PC-9 (cell line): ENCODE measurements at regions not wholly inside any gene's neighbourhood (a gene's known extent, or its start where the extent isn't known, plus 50 kb on each side); places are given as distances from the start of the nearest gene placed in this dataset.

Experiments
- BruUV-seq: library from RNA; stranded (reverse); fragments of 400-500 nt; replicated peaks from 2 replicates; lab custom pipeline; 2021; lab: Mats Ljungman, UMichigan
- CTCF ChIA-PET: fragments of 300-600 bp; sonication (Branson Sonifier 250); formaldehyde crosslinking; loops from one replicate; lab custom pipeline; 2022; ENCODE audit warnings: antibody characterized with exemption; lab: Charles Lee
- POLR2A ChIA-PET: fragments of 300-600 bp; sonication (Branson Sonifier 250); formaldehyde crosslinking; loops from one replicate; lab custom pipeline; 2022; ENCODE audit warnings: antibody characterized with exemption; ENCODE audit not compliant: unreplicated experiment; lab: Charles Lee
- DNase-seq, 2 experiments: peaks; one replicate each; pipeline versions ENCODE4 v3.0.0 to v3.0.0-alpha.2; 2015 to 2022; ENCODE audit warnings: mixed read lengths in 1 of 2
- H2AFZ ChIP-seq: fragments of 200-600 bp; sonication (generic); 2 replicates; pipeline ENCODE4 v1.8.1; 2017; ENCODE audit warnings: antibody characterized with exemption
- H3F3A ChIP-seq: fragments of 200-600 bp; sonication (generic); 2 replicates; pipeline ENCODE4 v1.8.1; 2017; ENCODE audit warnings: antibody characterized with exemption, mild to moderate bottlenecking, low read depth; ENCODE audit not compliant: insufficient read depth
- H3K27ac ChIP-seq: fragments of 200-600 bp; sonication (generic); 2 replicates; pipeline ENCODE4 v1.6.1; 2016; ENCODE audit warnings: mixed run types
- H3K27me3 ChIP-seq: fragments of 200-600 bp; sonication (generic); 2 replicates; pipeline ENCODE4 v1.6.1; 2016; ENCODE audit warnings: low read depth, mixed run types; ENCODE audit not compliant: insufficient read depth
- H3K36me3 ChIP-seq: fragments of 200-600 bp; sonication (generic); 2 replicates; pipeline ENCODE4 v1.6.1; 2016; ENCODE audit warnings: low read depth, mixed run types
- H3K4me1 ChIP-seq: fragments of 200-600 bp; sonication (generic); replicated peaks from 2 replicates; pipeline ENCODE4 v1.6.1; 2016; ENCODE audit warnings: mixed run types; ENCODE audit not compliant: insufficient read depth
- H3K4me2 ChIP-seq: fragments of 200-600 bp; sonication (generic); 2 replicates; pipeline ENCODE4 v1.6.1; 2017; ENCODE audit warnings: mixed run types
- H3K4me3 ChIP-seq: fragments of 200-600 bp; sonication (generic); 2 replicates; pipeline ENCODE4 v1.6.1; 2016; ENCODE audit warnings: mixed run types
- H3K79me2 ChIP-seq: fragments of 200-600 bp; sonication (generic); 2 replicates; pipeline ENCODE4 v1.6.1; 2017; ENCODE audit warnings: low read depth, mixed run types
- H3K9me2 ChIP-seq: fragments of 200-600 bp; sonication (generic); 2 replicates; pipeline ENCODE4 v1.8.1; 2017; ENCODE audit warnings: mild to moderate bottlenecking; ENCODE audit not compliant: insufficient read depth
- H3K9me3 ChIP-seq: fragments of 200-600 bp; sonication (generic); 2 replicates; pipeline ENCODE4 v1.8.1; 2016; ENCODE audit warnings: low read depth; ENCODE audit not compliant: insufficient read depth
- H4K20me1 ChIP-seq: fragments of 200-600 bp; sonication (generic); 2 replicates; pipeline ENCODE4 v1.8.1; 2017; ENCODE audit not compliant: insufficient read depth
- EZH2 ChIP-seq: fragments of 200-600 bp; sonication (generic); IDR thresholded peaks from 2 replicates; pipeline ENCODE4 v1.8.0; 2017; ENCODE audit warnings: antibody characterized with exemption, low read depth
- intact Hi-C: fragments of 100-400 bp; cut with micrococcal nuclease; formaldehyde crosslinking; loops from one replicate; pipeline ENCODE4 v1.10.0; 2022; ENCODE audit not compliant: unreplicated experiment
- TF ChIP-seq, protein P1 (sequence below): fragments of 200-600 bp; sonication (generic); conservative IDR thresholded peaks from 2 replicates; pipeline ENCODE4 v1.6.1; 2017; ENCODE audit warnings: mixed run types, antibody characterized with exemption, mild to moderate bottlenecking, moderate library complexity

GRCh38 chr2:133768256-133768655 lies 200.0 kb upstream of the NCKAP5 start:
- H3K36me3 ChIP-seq = no peaks in the 10 kb centered on the region
- H3K9me3 ChIP-seq = no peaks in the 10 kb centered on the region
- no peak overlapping the region for H3K27ac ChIP-seq
- intact Hi-C loops = no loop called here
- H3K4me2 ChIP-seq = no peak overlapping the region
- CTCF ChIA-PET = no interaction called here
- H3K4me3 ChIP-seq = no peak overlapping the region
- no peaks in the 10 kb centered on the region for H3K27me3 ChIP-seq
- H3F3A ChIP-seq = no peaks in the 10 kb centered on the region
- H2AFZ ChIP-seq = no peak overlapping the region
- DNase-seq = no peak
- POLR2A ChIA-PET = no interaction called here
- no TSS peak for BruUV-seq
- TF ChIP-seq, protein P1, sequence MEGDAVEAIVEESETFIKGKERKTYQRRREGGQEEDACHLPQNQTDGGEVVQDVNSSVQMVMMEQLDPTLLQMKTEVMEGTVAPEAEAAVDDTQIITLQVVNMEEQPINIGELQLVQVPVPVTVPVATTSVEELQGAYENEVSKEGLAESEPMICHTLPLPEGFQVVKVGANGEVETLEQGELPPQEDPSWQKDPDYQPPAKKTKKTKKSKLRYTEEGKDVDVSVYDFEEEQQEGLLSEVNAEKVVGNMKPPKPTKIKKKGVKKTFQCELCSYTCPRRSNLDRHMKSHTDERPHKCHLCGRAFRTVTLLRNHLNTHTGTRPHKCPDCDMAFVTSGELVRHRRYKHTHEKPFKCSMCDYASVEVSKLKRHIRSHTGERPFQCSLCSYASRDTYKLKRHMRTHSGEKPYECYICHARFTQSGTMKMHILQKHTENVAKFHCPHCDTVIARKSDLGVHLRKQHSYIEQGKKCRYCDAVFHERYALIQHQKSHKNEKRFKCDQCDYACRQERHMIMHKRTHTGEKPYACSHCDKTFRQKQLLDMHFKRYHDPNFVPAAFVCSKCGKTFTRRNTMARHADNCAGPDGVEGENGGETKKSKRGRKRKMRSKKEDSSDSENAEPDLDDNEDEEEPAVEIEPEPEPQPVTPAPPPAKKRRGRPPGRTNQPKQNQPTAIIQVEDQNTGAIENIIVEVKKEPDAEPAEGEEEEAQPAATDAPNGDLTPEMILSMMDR = no peak
- TF ChIP-seq EZH2 = no peak
- H3K79me2 ChIP-seq = no peaks in the 10 kb centered on the region
- no peaks in the 10 kb centered on the region for H4K20me1 ChIP-seq
- no peaks in the 10 kb centered on the region for H3K9me2 ChIP-seq
- no peaks in the 10 kb centered on the region for H3K4me1 ChIP-seq

- no peaks in the 10 kb centered on the region for H3K79me2 ChIP-seq
- no peak overlapping the region for H3K4me2 ChIP-seq
- no peaks in the 10 kb centered on the region for H3K4me1 ChIP-seq
- intact Hi-C loops = no loop called here
- ChIA-PET CTCF (no interaction called here), POLR2A (no interaction called here)
- H3K27ac ChIP-seq = no peak overlapping the region
- no peaks in the 10 kb centered on the region for H3K36me3 ChIP-seq
- no TSS peak for BruUV-seq
- no peaks in the 10 kb centered on the region for H3K9me3 ChIP-seq
- no peak overlapping the region for H3K4me3 ChIP-seq
- H4K20me1 ChIP-seq = no peaks in the 10 kb centered on the region
- no peaks in the 10 kb centered on the region for H3K27me3 ChIP-seq
- DNase-seq = no peak
- no peak overlapping the region for H2AFZ ChIP-seq
- TF ChIP-seq, protein P1 = no peak
- TF ChIP-seq EZH2 = no peak
- no peaks in the 10 kb centered on the region for H3K9me2 ChIP-seq
- no peaks in the 10 kb centered on the region for H3F3A ChIP-seq
Measured at GRCh38 chr2:133768658-133769435, 200.6 kb upstream of the NCKAP5 start.

- no peaks in the 10 kb centered on the region for H3F3A ChIP-seq
- ChIA-PET POLR2A (no interaction called here), CTCF (no interaction called here)
- no peak overlapping the region for H3K4me2 ChIP-seq
- no peak overlapping the region for H2AFZ ChIP-seq
- 0 out of 2 replicates have a peak, but pooled peaks cover 3% of the 10 kb centered on the region for H3K27me3 ChIP-seq
- no peaks in the 10 kb centered on the region for H3K36me3 ChIP-seq
- TF ChIP-seq EZH2 = no peak
- TF ChIP-seq, protein P1 = no peak
- no peak overlapping the region for H3K4me3 ChIP-seq
- intact Hi-C loops = no loop called here
- H3K9me3 ChIP-seq = no peaks in the 10 kb centered on the region
- no peaks in the 10 kb centered on the region for H3K79me2 ChIP-seq
- no peak for DNase-seq
- H3K27ac ChIP-seq = no peak overlapping the region
- no peaks in the 10 kb centered on the region for H3K4me1 ChIP-seq
- no peaks in the 10 kb centered on the region for H4K20me1 ChIP-seq
- H3K9me2 ChIP-seq = no peaks in the 10 kb centered on the region
- BruUV-seq = no TSS peak
Measured at GRCh38 chr2:133773854-133774653, 205.8 kb upstream of the NCKAP5 start.
